HEK293T (cell line): ENCODE measurements at regions not wholly inside any gene's neighbourhood (a gene's known extent, or its start where the extent isn't known, plus 50 kb on each side); places are given as distances from the start of the nearest gene placed in this dataset.

Source experiments
- ARNT ChIP-seq: fragments of 450-650 bp; IDR thresholded peaks from 2 replicates; pipeline ENCODE4 v1.6.1; 2017; ENCODE audit warnings: mild to moderate bottlenecking
- BHLHE40 ChIP-seq: fragments of 450-650 bp; IDR thresholded peaks from 2 replicates; pipeline ENCODE4 v1.6.1; 2016; ENCODE audit warnings: mild to moderate bottlenecking, moderate library complexity, borderline replicate concordance
- CTBP1 ChIP-seq: fragments of 450-650 bp; IDR thresholded peaks from 2 replicates; pipeline ENCODE4 v1.6.1; 2016; ENCODE audit warnings: borderline replicate concordance
- FOXM1 ChIP-seq: fragments of 450-650 bp; IDR thresholded peaks from 2 replicates; pipeline ENCODE4 v1.6.1; 2017; ENCODE audit warnings: mild to moderate bottlenecking, borderline replicate concordance
- HDGF ChIP-seq: fragments of 450-650 bp; IDR thresholded peaks from 2 replicates; pipeline ENCODE4 v1.6.1; 2017; ENCODE audit warnings: antibody characterized with exemption, borderline replicate concordance
- LEF1 ChIP-seq: fragments of 450-650 bp; IDR thresholded peaks from 2 replicates; pipeline ENCODE4 v1.6.1; 2017; ENCODE audit warnings: mild to moderate bottlenecking, borderline replicate concordance
- SP1 ChIP-seq: fragments of 450-650 bp; IDR thresholded peaks from 2 replicates; pipeline ENCODE4 v1.6.1; 2017
- SUZ12 ChIP-seq: fragments of 450-650 bp; IDR thresholded peaks from 2 replicates; pipeline ENCODE4 v1.6.1; 2016; ENCODE audit warnings: mild to moderate bottlenecking
- TARDBP ChIP-seq: fragments of 450-650 bp; IDR thresholded peaks from 2 replicates; pipeline ENCODE4 v1.6.1; 2016

DNA sequence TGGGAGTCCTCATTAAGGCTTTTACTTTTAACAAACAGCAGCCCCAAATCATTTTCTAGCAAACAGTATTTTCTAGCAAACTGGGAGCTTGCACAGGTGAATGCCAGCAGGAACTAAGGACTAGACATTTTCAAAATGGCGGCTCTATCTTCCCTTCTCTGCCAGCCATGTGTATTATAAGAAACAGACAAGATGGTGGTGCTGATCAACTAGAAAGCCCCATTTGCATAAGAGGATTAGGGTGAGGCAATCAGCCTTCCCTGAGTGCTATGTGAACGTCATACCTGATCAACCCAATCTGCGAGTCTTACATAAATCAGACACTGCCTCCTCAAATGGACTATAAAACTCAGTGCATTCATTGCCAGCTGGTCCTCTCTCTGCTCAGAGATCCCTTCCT lies 479.6 kb downstream of the IPMK start:
- no peak for TF ChIP-seq FOXM1
- no peak for TF ChIP-seq HDGF
- TF ChIP-seq CTBP1 = no peak
- no peak for TF ChIP-seq LEF1
- no peak for TF ChIP-seq TARDBP
- no peak for TF ChIP-seq BHLHE40
- no peak for TF ChIP-seq SUZ12
- TF ChIP-seq ARNT = no peak
- TF ChIP-seq SP1 = no peak
